Body of pancreas (tissue), 4 donors: ENCODE measurements at regions not wholly inside any gene's neighbourhood (a gene's known extent, or its start where the extent isn't known, plus 50 kb on each side); places are given as distances from the start of the nearest gene placed in this dataset.

ENCODE experiments used
- CTCF ChIP-seq, 7 experiments: fragments of 450-650 bp in 4 of 7; fragments of 200-600 bp in 3 of 7; sonication (generic) in 3 of 7; IDR thresholded peaks; one replicate each; pipeline ENCODE4 v1.5.1; 2016 to 2019; ENCODE audit warnings: antibody characterized with exemption in 7 of 7
- POLR2A ChIP-seq, 3 donors: fragments of 450-650 bp; IDR thresholded peaks; one replicate each; pipeline ENCODE4 v1.6.1; 2016; ENCODE audit warnings: antibody characterized with exemption in 3 of 3, mild to moderate bottlenecking in 2 of 3

- no peak for TF ChIP-seq CTCF (IDR thresholded peaks at IDR 0.05)
- no peak for TF ChIP-seq POLR2A (IDR thresholded peaks at IDR 0.05)
These were observed 435.2 kb upstream of the CDH4 start for GRCh38 chr20:60816901-60817300.
